Thymus (tissue), 11 donors: ENCODE measurements at regions not wholly inside any gene's neighbourhood (a gene's known extent, or its start where the extent isn't known, plus 50 kb on each side); places are given as distances from the start of the nearest gene placed in this dataset.
"Not testable (repeated sequence)": the region's sequence is repeated elsewhere in the genome, so short reads cannot be mapped to it uniquely, and the experiment has no call there.

Source experiments
- DNase-seq, 9 donors: peaks; one replicate each; pipeline ENCODE4 v3.0.0-alpha.2; 2013; ENCODE audit warnings: low spot score in 9 of 9, low read depth in 6 of 9, missing footprints in 1 of 9
- H3K27ac ChIP-seq, 2 donors: one replicate each; pipeline ENCODE4 v1.5.1; 2013; ENCODE audit warnings: control low read depth in 1 of 2, low read depth in 1 of 2, low read length in 1 of 2, mild to moderate bottlenecking in 1 of 2, moderate library complexity in 1 of 2
- H3K27me3 ChIP-seq, 2 donors: one replicate each; pipeline ENCODE4 v1.5.1; 2013; ENCODE audit warnings: low read length in 1 of 2; ENCODE audit not compliant: control insufficient read depth in 2 of 2, insufficient read depth in 1 of 2
- H3K36me3 ChIP-seq, 2 donors: one replicate each; pipeline ENCODE4 v1.5.1; 2013; ENCODE audit warnings: low read length in 1 of 2, mild to moderate bottlenecking in 1 of 2, moderate library complexity in 1 of 2; ENCODE audit not compliant: control insufficient read depth in 2 of 2, insufficient read depth in 2 of 2
- H3K4me1 ChIP-seq, 2 donors: one replicate each; pipeline ENCODE4 v1.5.1; 2013; ENCODE audit warnings: low read length in 2 of 2; ENCODE audit not compliant: control insufficient read depth in 2 of 2, insufficient read depth in 2 of 2
- H3K4me3 ChIP-seq, 2 donors: one replicate each; pipeline ENCODE4 v1.5.1; 2013; ENCODE audit warnings: low read length in 2 of 2, control low read depth in 1 of 2, mild to moderate bottlenecking in 1 of 2
- H3K9me3 ChIP-seq, 2 donors: one replicate each; pipeline ENCODE4 v1.5.1; 2013; ENCODE audit warnings: low read length in 1 of 2, mild to moderate bottlenecking in 1 of 2; ENCODE audit not compliant: control insufficient read depth in 2 of 2, insufficient read depth in 1 of 2
- WGBS: extraction: QIAGEN DNeasy Blood & Tissue Kit; methylation state at CpG from one replicate; pipeline ENCODE4 v1.1.7; 2013; 5-methylcytosine and 5-hydroxymethylcytosine counted together
- donor health status: healthy.

- no peak overlapping the region for H3K4me3 ChIP-seq
- WGBS = 93% methylated on average over 11 of the region's 11 CpGs
- H3K9me3 ChIP-seq = peaks cover 0 to 2% of the 10 kb centered on the region in 2 donors
- DNase-seq = no peak
- H3K4me1 ChIP-seq = no peaks in the 10 kb centered on the region
- H3K27me3 ChIP-seq = no peaks in the 10 kb centered on the region
- H3K36me3 ChIP-seq = no peaks in the 10 kb centered on the region
- H3K27ac ChIP-seq = no peak overlapping the region
These were observed 724.6 kb upstream of the NRP1 start for GRCh38 chr10:34058845-34059614.

- H3K27me3 ChIP-seq, H3K4me3 ChIP-seq, DNase-seq, H3K4me1 ChIP-seq, H3K36me3 ChIP-seq, H3K27ac ChIP-seq, H3K9me3 ChIP-seq: not testable (repeated sequence)
- 97% methylated on average over 38 of the region's 38 CpGs for WGBS
These were observed 721.0 kb upstream of the NRP1 start for GRCh38 chr10:34055410-34055985.

GRCh38 chr10:34049887-34050286 lies 715.4 kb upstream of the NRP1 start:
- H3K4me1 ChIP-seq = no peaks in the 10 kb centered on the region
- no peaks in the 10 kb centered on the region for H3K9me3 ChIP-seq
- whole genome bisulfite sequencing = 89% methylated on average over 9 of the region's 9 CpGs
- no peak overlapping the region for H3K4me3 ChIP-seq
- no peak overlapping the region for H3K27ac ChIP-seq
- no peaks in the 10 kb centered on the region for H3K36me3 ChIP-seq
- no peaks in the 10 kb centered on the region for H3K27me3 ChIP-seq
- DNase-seq = no peak

GRCh38 chr10:34049469-34049868 lies 715.0 kb upstream of the NRP1 start:
- H3K27ac ChIP-seq = no peak overlapping the region
- no peaks in the 10 kb centered on the region for H3K4me1 ChIP-seq
- H3K36me3 ChIP-seq = no peaks in the 10 kb centered on the region
- no peak for DNase-seq
- no peak overlapping the region for H3K4me3 ChIP-seq
- 83% methylated on average over 3 of the region's 3 CpGs for WGBS
- no peaks in the 10 kb centered on the region for H3K27me3 ChIP-seq
- no peaks in the 10 kb centered on the region for H3K9me3 ChIP-seq

- Histone ChIP-seq H3K27me3 (no peaks in the 10 kb centered on the region), H3K36me3 (no peaks in the 10 kb centered on the region), H3K27ac (no peak overlapping the region), H3K4me1 (no peaks in the 10 kb centered on the region), H3K9me3 (no peaks in the 10 kb centered on the region), H3K4me3 (no peak overlapping the region)
- no peak for DNase-seq
- 98% methylated on average over 7 of the region's 7 CpGs for WGBS
These were observed 712.9 kb upstream of the NRP1 start for GRCh38 chr10:34047389-34047788.

- H3K4me1 ChIP-seq = no peaks in the 10 kb centered on the region
- DNase-seq = no peak
- 95% methylated on average over 9 of the region's 9 CpGs for WGBS
- H3K27ac ChIP-seq = no peak overlapping the region
- H3K9me3 ChIP-seq = no peaks in the 10 kb centered on the region
- H3K27me3 ChIP-seq = no peaks in the 10 kb centered on the region
- no peaks in the 10 kb centered on the region for H3K36me3 ChIP-seq
- no peak overlapping the region for H3K4me3 ChIP-seq
These were observed 712.1 kb upstream of the NRP1 start for GRCh38 chr10:34046506-34047034.

GRCh38 chr10:34045571-34046190 lies 711.2 kb upstream of the NRP1 start:
- Histone ChIP-seq H3K36me3 (no peaks in the 10 kb centered on the region), H3K4me3 (no peak overlapping the region), H3K27me3 (no peaks in the 10 kb centered on the region), H3K9me3 (no peaks in the 10 kb centered on the region), H3K4me1 (no peaks in the 10 kb centered on the region), H3K27ac (no peak overlapping the region)
- 78% methylated on average over 6 of the region's 6 CpGs for WGBS
- no peak for DNase-seq

- 99% methylated on average over 4 of the region's 4 CpGs for WGBS
- Histone ChIP-seq H3K27me3 (no peaks in the 10 kb centered on the region), H3K4me3 (no peak overlapping the region), H3K9me3 (no peaks in the 10 kb centered on the region), H3K36me3 (no peaks in the 10 kb centered on the region), H3K4me1 (no peaks in the 10 kb centered on the region), H3K27ac (no peak overlapping the region)
- no peak for DNase-seq
These were observed 707.4 kb upstream of the NRP1 start for GRCh38 chr10:34041871-34042270.

- Histone ChIP-seq H3K27me3 (no peaks in the 10 kb centered on the region), H3K27ac (no peak overlapping the region)
These were observed 703.0 kb upstream of the NRP1 start for GRCh38 chr10:34037499-34037898.

More at GRCh38 chr10:34037499-34037898, 703.0 kb upstream of the NRP1 start:
- H3K9me3 ChIP-seq = peaks cover 0 to 7% of the 10 kb centered on the region in 2 donors
- WGBS = 91% methylated on average over 3 of the region's 3 CpGs
- no peak for DNase-seq
- no peak overlapping the region for H3K4me3 ChIP-seq
- H3K4me1 ChIP-seq = no peaks in the 10 kb centered on the region
- no peaks in the 10 kb centered on the region for H3K36me3 ChIP-seq
